ENCODE measurements at regions not wholly inside any gene's neighbourhood (a gene's known extent, or its start where the extent isn't known, plus 50 kb on each side); places are given as distances from the start of the nearest gene placed in this dataset.

GRCh38 chr5:168076561-168076991 is 214.9 kb upstream of the WWC1 start:
- no peak overlapping the region for H3K4me3 Mint-ChIP-seq
- no peak for TF ChIP-seq CTCF (IDR thresholded peaks at IDR 0.05)
- no peak for ATAC-seq
- WGBS (ENCODE audit: insufficient coverage): 60% methylated on average over 2 of the region's 2 CpGs
- no peak for DNase-seq
- Histone ChIP-seq H3K36me3 (ENCODE audit: control insufficient read depth, insufficient read depth, low read length) (no peaks in the 10 kb centered on the region), H3K4me1 (ENCODE audit: control insufficient read depth, insufficient read depth, low read length) (no peaks in the 10 kb centered on the region), H3K27me3 (ENCODE audit: control insufficient read depth, insufficient read depth, low read length) (no peaks in the 10 kb centered on the region), H3K9me3 (ENCODE audit: control insufficient read depth, insufficient read depth, low read length) (no peaks in the 10 kb centered on the region), H3K4me3 (ENCODE audit: low read length) (no peak overlapping the region), H3K27ac (ENCODE audit: low read length) (no peak overlapping the region)
- intact Hi-C loops (cut with micrococcal nuclease): no loop called here
- no peaks in the 10 kb centered on the region for H3K36me3 Mint-ChIP-seq
- H3K27me3 Mint-ChIP-seq (ENCODE audit: low read depth in 2 of 2): peaks cover 0 to 5% of the 10 kb centered on the region in 2 donors
- peaks cover 8 to 10% of the 10 kb centered on the region in 2 donors for H3K4me1 Mint-ChIP-seq
- peaks cover 0 to 2% of the 10 kb centered on the region in 2 donors for H3K9me3 Mint-ChIP-seq
- no peak overlapping the region for H3K27ac Mint-ChIP-seq

- Mint-ChIP-seq H3K27ac (no peak overlapping the region), H3K9me3 (no peaks in the 10 kb centered on the region), H3K36me3 (no peaks in the 10 kb centered on the region), H3K4me1 (no peaks in the 10 kb centered on the region), H3K4me3 (no peak overlapping the region), H3K27me3 (ENCODE audit: low read depth in 2 of 2) (peaks cover 0 to 2% of the 10 kb centered on the region in 2 donors)
- H3K9me3 ChIP-seq (ENCODE audit: control insufficient read depth, insufficient read depth, low read length): no peaks in the 10 kb centered on the region
- ATAC-seq (no peak), DNase-seq (no peak)
- intact Hi-C loops (cut with micrococcal nuclease): no loop called here
- no peaks in the 10 kb centered on the region for H3K4me1 ChIP-seq (ENCODE audit: control insufficient read depth, insufficient read depth, low read length)
- no peak overlapping the region for H3K4me3 ChIP-seq (ENCODE audit: low read length)
- H3K27ac ChIP-seq (ENCODE audit: low read length): no peak overlapping the region
- 61% methylated on average over 9 of the region's 9 CpGs for WGBS (ENCODE audit: insufficient coverage)
- no peak for TF ChIP-seq CTCF (IDR thresholded peaks at IDR 0.05)
- no peaks in the 10 kb centered on the region for H3K36me3 ChIP-seq (ENCODE audit: control insufficient read depth, insufficient read depth, low read length)
- H3K27me3 ChIP-seq (ENCODE audit: control insufficient read depth, insufficient read depth, low read length): no peaks in the 10 kb centered on the region
These were observed 206.0 kb upstream of the WWC1 start for GRCh38 chr5:168085261-168086031.

GRCh38 chr5:168086104-168086610 is 205.3 kb upstream of the WWC1 start:
- no peaks in the 10 kb centered on the region for H3K9me3 Mint-ChIP-seq
- DNase-seq (no peak), ATAC-seq (no peak)
- Histone ChIP-seq H3K4me1 (ENCODE audit: control insufficient read depth, insufficient read depth, low read length) (no peaks in the 10 kb centered on the region), H3K4me3 (ENCODE audit: low read length) (no peak overlapping the region), H3K27ac (ENCODE audit: low read length) (no peak overlapping the region), H3K27me3 (ENCODE audit: control insufficient read depth, insufficient read depth, low read length) (no peaks in the 10 kb centered on the region), H3K9me3 (ENCODE audit: control insufficient read depth, insufficient read depth, low read length) (no peaks in the 10 kb centered on the region), H3K36me3 (ENCODE audit: control insufficient read depth, insufficient read depth, low read length) (no peaks in the 10 kb centered on the region)
- WGBS (ENCODE audit: insufficient coverage): 43% methylated on average over 10 of the region's 11 CpGs
- no peak overlapping the region for H3K27ac Mint-ChIP-seq
- H3K4me3 Mint-ChIP-seq: no peak overlapping the region
- intact Hi-C loops (cut with micrococcal nuclease): no loop called here
- no peaks in the 10 kb centered on the region for H3K36me3 Mint-ChIP-seq
- no peaks in the 10 kb centered on the region for H3K4me1 Mint-ChIP-seq
- peaks cover 0 to 2% of the 10 kb centered on the region in 2 donors for H3K27me3 Mint-ChIP-seq (ENCODE audit: low read depth in 2 of 2)
- no peak for TF ChIP-seq CTCF (IDR thresholded peaks at IDR 0.05)

All from natural killer cell (primary cell).